ENCODE measurements at regions not wholly inside any gene's neighbourhood (a gene's known extent, or its start where the extent isn't known, plus 50 kb on each side); places are given as distances from the start of the nearest gene placed in this dataset.

DNA sequence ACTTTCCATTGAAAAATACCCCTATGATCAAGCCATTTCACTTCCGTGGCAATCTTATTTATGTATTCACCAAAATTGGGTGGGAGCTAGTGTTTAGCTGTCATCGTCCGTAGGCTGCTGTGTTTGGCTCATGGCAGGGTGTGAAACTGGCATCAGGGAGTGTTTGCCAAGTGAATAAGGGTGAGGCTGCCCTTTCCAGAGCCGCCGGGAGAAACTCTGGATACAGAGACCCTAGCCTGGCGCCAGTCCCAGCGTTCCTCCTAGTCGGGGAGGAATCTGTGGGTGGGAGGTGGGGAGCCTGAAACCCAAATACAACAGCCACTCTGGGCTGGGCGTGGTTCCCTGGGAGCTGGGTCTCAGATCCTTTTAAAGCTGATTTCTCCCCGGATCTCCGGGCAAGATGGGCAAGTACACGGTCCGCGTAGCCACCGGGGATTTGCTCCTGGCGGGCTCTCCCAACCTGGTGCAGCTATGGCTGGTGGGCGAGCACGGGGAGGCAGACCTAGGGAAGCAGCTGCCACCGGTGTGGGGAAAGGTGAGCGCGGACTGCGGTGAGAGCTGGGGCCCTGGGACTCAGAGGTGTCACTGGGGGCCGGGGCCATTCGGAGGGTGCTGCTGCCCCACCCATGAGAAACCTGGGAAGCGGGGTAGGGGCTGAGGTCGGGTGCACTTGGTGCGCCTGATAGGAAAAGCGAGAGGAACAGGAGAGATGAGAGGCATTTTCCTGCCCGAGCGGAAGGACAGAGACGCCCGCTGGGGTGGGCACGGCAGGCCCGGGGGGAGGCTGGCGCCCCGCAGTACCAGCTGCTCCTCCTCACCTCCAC lies 62.1 kb upstream of the TEKT1 start:
- Histone ChIP-seq H3K27me3 (ENCODE audit: control insufficient read depth, insufficient read depth, low read length) (no peaks in the 10 kb centered on the region), H3K4me3 (ENCODE audit: low read depth, low read length) (peak overlapping the region; percentile 32), H3K9ac (ENCODE audit: low read depth, low read length) (no peak overlapping the region)

DNA sequence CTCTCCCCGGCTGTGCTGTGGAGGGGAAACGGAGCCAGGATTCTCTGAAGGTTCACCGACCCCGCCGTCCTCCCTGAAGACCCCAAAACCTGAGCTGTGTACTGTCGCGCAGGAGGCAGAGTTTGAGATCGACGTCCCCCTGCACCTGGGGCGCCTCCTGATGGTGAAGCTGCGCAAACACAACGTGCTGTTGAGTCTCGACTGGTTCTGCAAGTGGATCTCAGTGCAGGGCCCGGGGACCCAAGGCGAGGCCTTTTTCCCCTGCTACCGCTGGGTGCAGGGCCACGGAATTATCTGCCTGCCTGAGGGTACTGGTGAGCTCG lies 62.6 kb upstream of the TEKT1 start:
- Histone ChIP-seq H3K9ac (ENCODE audit: low read depth, low read length) (no peak overlapping the region), H3K27me3 (ENCODE audit: control insufficient read depth, insufficient read depth, low read length) (no peaks in the 10 kb centered on the region), H3K36me3 (ENCODE audit: control insufficient read depth, insufficient read depth, low read length) (peaks cover 18% of the 10 kb centered on the region), H3K9me3 (ENCODE audit: control insufficient read depth, insufficient read depth, low read length) (no peaks in the 10 kb centered on the region), H3K4me1 (ENCODE audit: control insufficient read depth, insufficient read depth, low read length) (no peaks in the 10 kb centered on the region), H3K4me3 (ENCODE audit: low read depth, low read length) (peak overlapping the region; percentile 32)

More for the DNA sequence above, 62.1 kb upstream of the TEKT1 start:
- Histone ChIP-seq H3K4me1 (ENCODE audit: control insufficient read depth, insufficient read depth, low read length) (no peaks in the 10 kb centered on the region), H3K9me3 (ENCODE audit: control insufficient read depth, insufficient read depth, low read length) (no peaks in the 10 kb centered on the region), H3K36me3 (ENCODE audit: control insufficient read depth, insufficient read depth, low read length) (peaks cover 13% of the 10 kb centered on the region)

DNA sequence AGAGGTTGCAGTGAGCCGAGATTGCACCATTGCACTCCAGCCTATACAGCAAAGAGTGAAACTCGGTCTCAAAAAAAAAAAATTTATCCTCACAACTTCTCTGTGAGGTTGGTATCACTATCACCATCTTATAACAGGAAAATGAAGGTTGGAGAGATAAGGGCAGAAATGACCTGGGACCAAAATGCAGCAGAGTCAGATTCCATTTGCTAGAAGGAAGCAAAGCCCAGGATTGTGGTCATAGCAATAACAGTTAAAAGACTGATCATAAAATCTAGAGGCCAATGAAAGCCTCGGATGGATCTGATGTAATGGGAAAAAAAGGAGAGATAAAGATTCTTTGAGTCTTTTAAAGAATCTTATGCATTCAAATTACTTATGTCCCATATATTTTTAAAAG lies 69.6 kb upstream of the TEKT1 start:
- Histone ChIP-seq H3K27me3 (ENCODE audit: control insufficient read depth, insufficient read depth, low read length) (no peaks in the 10 kb centered on the region), H3K4me1 (ENCODE audit: control insufficient read depth, insufficient read depth, low read length) (no peaks in the 10 kb centered on the region), H3K9me3 (ENCODE audit: control insufficient read depth, insufficient read depth, low read length) (no peaks in the 10 kb centered on the region), H3K36me3 (ENCODE audit: control insufficient read depth, insufficient read depth, low read length) (peaks cover 23% of the 10 kb centered on the region), H3K9ac (ENCODE audit: low read depth, low read length) (no peak overlapping the region), H3K4me3 (ENCODE audit: low read depth, low read length) (no peak overlapping the region)

DNA sequence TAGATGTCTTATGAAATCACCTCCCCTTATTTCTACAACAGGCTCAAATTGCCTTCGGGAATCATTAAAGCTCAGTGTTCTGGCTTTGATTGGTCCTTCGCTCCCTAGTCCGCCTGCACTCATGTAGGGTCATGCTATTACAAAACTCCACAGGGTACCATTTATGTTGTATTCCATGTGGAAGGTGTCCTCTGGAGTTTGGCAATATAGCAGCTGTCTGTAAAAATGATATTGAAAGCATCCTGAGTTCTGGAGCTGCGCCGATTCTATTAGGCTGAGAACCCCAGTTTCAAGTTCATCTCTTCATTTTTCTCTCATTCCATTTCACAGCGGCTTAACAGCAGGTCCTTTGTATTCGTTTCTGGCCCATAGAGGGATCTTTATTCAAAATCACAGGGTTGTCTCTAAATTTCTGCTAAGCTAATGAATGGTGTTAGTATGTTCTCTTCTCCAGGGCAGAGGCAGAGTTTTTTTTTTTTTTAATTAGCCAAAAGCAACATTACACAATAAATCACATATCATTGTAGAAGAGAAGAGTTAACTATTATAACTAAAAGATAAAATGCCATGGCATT lies 71.9 kb upstream of the TEKT1 start:
- Histone ChIP-seq H3K27me3 (ENCODE audit: control insufficient read depth, insufficient read depth, low read length) (no peaks in the 10 kb centered on the region), H3K9me3 (ENCODE audit: control insufficient read depth, insufficient read depth, low read length) (no peaks in the 10 kb centered on the region), H3K36me3 (ENCODE audit: control insufficient read depth, insufficient read depth, low read length) (peaks cover 14% of the 10 kb centered on the region), H3K4me1 (ENCODE audit: control insufficient read depth, insufficient read depth, low read length) (no peaks in the 10 kb centered on the region), H3K4me3 (ENCODE audit: low read depth, low read length) (no peak overlapping the region), H3K9ac (ENCODE audit: low read depth, low read length) (no peak overlapping the region)

DNA sequence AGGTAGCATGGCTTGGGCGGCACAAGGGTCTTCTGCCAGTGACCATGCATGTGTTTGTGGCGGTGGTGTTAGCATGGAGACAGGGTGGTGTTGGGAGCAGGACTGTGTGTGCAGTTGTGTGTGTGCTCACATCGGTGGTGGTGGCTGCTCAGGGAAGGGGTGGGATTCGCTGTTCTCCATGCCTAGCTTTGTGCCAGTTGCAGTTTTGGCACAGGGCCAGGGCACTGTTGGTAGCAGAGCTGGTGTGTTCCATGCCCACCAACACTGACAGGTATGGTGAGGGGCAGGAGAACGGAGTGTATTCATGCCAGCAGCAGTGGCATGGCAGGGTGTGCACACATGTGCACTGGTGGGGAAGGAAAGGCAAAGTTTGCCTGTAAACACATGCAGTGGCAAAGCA lies 77.3 kb upstream of the TEKT1 start:
- no peaks in the 10 kb centered on the region for H3K36me3 ChIP-seq (ENCODE audit: control insufficient read depth, insufficient read depth, low read length)
- H3K9me3 ChIP-seq (ENCODE audit: control insufficient read depth, insufficient read depth, low read length), result peaks cover 11% of the 10 kb centered on the region
- H3K4me3 ChIP-seq (ENCODE audit: low read depth, low read length), result no peak overlapping the region
- H3K27me3 ChIP-seq (ENCODE audit: control insufficient read depth, insufficient read depth, low read length), result no peaks in the 10 kb centered on the region
- H3K4me1 ChIP-seq (ENCODE audit: control insufficient read depth, insufficient read depth, low read length), result no peaks in the 10 kb centered on the region
- H3K9ac ChIP-seq (ENCODE audit: low read depth, low read length), result no peak overlapping the region

DNA sequence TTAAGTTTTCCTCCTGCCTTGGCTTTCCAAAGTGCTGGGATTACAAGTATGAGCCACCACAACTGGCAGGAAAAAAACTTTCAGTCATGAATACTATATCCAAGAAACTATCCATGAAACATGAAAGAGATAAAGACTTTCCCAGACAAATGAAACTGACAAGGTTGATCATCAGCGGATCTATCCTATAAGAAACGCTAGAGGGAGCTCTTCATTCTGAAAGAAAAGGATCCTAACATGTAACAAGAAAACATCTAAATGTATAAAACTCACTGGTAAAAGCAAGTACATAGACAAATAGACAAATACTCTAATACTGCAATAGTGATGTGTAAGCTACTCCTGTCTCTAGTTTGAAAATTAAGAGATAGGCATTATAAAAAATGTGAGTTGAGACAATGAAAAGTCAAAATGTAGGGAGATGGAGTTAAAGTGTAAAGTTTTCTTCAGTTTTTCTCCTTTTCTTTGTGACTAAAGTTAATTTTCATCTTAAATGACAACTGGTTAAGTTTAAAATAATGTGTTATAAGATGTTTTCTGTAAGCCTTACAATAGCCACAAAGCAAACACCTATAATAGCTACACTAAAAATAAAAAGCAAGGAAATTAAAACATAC lies 79.6 kb upstream of the TEKT1 start:
- Histone ChIP-seq H3K27me3 (ENCODE audit: control insufficient read depth, insufficient read depth, low read length) (no peaks in the 10 kb centered on the region), H3K4me1 (ENCODE audit: control insufficient read depth, insufficient read depth, low read length) (no peaks in the 10 kb centered on the region), H3K4me3 (ENCODE audit: low read depth, low read length) (no peak overlapping the region), H3K36me3 (ENCODE audit: control insufficient read depth, insufficient read depth, low read length) (no peaks in the 10 kb centered on the region), H3K9me3 (ENCODE audit: control insufficient read depth, insufficient read depth, low read length) (peaks cover 24% of the 10 kb centered on the region), H3K9ac (ENCODE audit: low read depth, low read length) (no peak overlapping the region)

DNA sequence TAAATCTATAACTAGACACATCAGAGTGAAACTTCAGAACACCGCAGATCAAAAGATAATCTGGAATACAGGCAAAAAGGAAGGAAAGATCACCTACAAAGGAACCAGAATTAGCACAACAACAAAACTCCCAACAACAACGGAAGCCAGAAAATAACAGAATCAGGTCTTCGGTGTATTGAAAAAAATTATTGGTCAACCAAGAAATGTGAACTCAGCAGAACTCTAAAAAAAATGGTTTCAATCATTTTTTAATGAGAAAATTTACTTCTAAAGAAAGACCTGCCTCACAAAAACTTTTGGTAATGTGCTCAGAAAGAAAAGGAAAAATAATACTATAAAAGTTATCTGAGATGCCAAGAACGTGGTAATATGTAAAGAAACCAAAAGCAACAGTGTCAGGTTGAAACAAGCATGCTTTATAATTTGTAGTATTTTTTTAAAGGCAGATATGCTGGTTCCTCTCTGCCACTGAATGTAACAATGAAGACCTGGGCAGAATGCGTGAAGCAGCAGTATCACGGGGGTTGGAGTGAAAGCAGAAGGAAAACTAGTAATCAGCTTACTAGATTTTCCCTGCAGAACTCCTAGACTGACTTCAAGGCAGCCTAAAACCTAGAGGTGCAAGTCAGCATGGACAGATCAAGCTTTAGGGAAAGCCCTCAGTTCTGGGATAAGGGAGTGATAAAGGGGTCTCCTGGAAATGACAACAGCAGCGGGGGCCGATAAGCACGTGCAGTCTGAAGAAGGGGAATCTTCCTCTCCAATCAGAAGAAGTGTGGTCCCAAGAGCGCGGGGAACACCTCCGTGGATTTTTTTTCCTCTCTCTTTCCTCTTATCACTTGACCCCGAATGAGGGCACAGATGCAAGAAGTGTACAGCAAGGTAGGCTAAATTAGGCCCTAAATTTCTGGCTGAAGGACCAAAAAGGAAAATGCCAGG lies 80.9 kb upstream of the TEKT1 start:
- H3K27me3 ChIP-seq (ENCODE audit: control insufficient read depth, insufficient read depth, low read length), result no peaks in the 10 kb centered on the region
- no peak overlapping the region for H3K4me3 ChIP-seq (ENCODE audit: low read depth, low read length)
- H3K9me3 ChIP-seq (ENCODE audit: control insufficient read depth, insufficient read depth, low read length), result peaks cover 24% of the 10 kb centered on the region
- H3K36me3 ChIP-seq (ENCODE audit: control insufficient read depth, insufficient read depth, low read length), result no peaks in the 10 kb centered on the region
- no peak overlapping the region for H3K9ac ChIP-seq (ENCODE audit: low read depth, low read length)
- H3K4me1 ChIP-seq (ENCODE audit: control insufficient read depth, insufficient read depth, low read length), result no peaks in the 10 kb centered on the region

DNA sequence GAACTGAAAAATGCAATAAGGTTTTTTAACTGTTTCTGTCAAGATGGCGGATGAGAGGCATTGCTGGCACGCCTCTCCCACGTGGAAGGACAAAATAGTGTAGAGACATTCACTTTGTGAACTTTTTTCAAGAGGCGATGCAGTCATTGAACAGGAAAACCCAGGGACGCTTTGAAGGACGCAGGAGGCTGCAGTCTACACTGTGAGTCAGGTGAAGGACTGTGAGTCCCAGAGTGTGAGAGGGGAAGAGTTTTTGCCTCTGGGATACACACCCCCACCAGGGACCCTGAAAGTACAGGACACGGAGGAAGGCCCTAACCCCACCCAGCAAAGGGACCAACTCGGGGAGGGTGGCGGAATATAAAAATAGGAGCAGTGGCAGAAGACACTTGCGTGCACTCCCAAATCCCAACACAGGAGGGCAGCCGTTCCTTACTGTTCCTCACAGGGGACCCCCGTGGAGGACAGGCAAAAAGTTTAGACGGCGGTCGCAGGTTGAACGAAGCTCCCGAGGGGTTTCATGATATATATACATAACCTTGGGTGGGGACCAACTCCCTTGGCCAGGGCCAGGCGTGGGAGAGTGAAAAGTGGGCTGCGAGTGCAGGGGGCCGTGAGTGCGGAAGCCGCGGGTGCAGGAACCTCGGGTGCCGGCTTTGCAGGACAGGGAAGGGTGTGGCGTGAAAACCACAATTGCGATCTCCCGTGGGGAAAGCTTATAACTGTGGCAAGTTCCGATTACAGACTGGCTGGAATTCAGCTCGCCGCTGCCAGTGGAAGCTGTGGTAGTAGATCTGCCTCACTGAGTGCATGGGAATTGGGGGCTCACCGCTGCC lies 82.0 kb upstream of the ALOX12 start:
- Histone ChIP-seq H3K4me3 (ENCODE audit: low read depth, low read length) (no peak overlapping the region), H3K9me3 (ENCODE audit: control insufficient read depth, insufficient read depth, low read length) (peaks cover 24% of the 10 kb centered on the region), H3K9ac (ENCODE audit: low read depth, low read length) (no peak overlapping the region), H3K27me3 (ENCODE audit: control insufficient read depth, insufficient read depth, low read length) (no peaks in the 10 kb centered on the region), H3K4me1 (ENCODE audit: control insufficient read depth, insufficient read depth, low read length) (no peaks in the 10 kb centered on the region), H3K36me3 (ENCODE audit: control insufficient read depth, insufficient read depth, low read length) (no peaks in the 10 kb centered on the region)

DNA sequence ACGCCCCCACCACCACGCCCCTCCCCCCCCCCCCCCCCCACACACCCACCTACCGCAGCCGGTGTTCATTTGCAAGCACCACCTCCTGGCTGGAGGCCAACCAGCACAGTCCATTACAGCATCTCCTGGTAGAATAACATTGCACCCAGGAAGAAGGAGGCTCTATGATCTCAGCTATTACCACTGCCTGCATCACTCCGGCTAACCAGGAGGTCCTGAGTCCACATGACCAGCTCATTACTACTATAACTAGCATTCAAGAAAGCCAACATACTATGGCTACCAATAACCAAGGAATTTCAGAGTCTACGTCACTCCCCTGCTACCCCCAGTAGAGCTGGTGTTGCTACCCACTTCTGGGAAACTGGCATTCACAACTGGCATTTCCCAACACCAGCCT lies 81.1 kb upstream of the ALOX12 start:
- H3K4me1 ChIP-seq (ENCODE audit: control insufficient read depth, insufficient read depth, low read length), result no peaks in the 10 kb centered on the region

DNA sequence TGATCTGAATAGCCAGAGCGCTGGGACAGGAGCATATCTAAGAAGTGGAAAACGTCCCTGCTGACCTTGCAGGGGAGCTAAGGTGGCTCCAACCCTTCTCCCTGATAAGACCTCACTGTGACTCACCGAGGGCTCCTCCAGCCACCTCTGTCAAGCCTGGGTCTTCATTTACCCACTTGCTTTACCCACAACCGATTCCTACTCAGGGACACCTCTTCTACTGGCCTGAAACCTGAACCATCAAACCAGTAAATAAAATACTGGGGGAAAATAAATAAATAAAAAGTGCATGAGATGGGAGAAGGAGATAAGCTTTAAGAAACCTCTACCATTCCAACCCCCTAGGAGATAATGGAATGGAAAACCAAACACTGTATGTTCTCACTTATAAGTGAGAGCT lies 80.2 kb upstream of the ALOX12 start:
- no peaks in the 10 kb centered on the region for H3K27me3 ChIP-seq (ENCODE audit: control insufficient read depth, insufficient read depth, low read length)
- H3K4me3 ChIP-seq (ENCODE audit: low read depth, low read length), result no peak overlapping the region
- H3K9ac ChIP-seq (ENCODE audit: low read depth, low read length), result no peak overlapping the region
- H3K36me3 ChIP-seq (ENCODE audit: control insufficient read depth, insufficient read depth, low read length), result no peaks in the 10 kb centered on the region
- no peaks in the 10 kb centered on the region for H3K4me1 ChIP-seq (ENCODE audit: control insufficient read depth, insufficient read depth, low read length)
- H3K9me3 ChIP-seq (ENCODE audit: control insufficient read depth, insufficient read depth, low read length), result peaks cover 24% of the 10 kb centered on the region

More for the DNA sequence above, 81.1 kb upstream of the ALOX12 start:
- no peak overlapping the region for H3K4me3 ChIP-seq (ENCODE audit: low read depth, low read length)
- peaks cover 24% of the 10 kb centered on the region for H3K9me3 ChIP-seq (ENCODE audit: control insufficient read depth, insufficient read depth, low read length)
- H3K36me3 ChIP-seq (ENCODE audit: control insufficient read depth, insufficient read depth, low read length), result no peaks in the 10 kb centered on the region
- H3K27me3 ChIP-seq (ENCODE audit: control insufficient read depth, insufficient read depth, low read length), result no peaks in the 10 kb centered on the region
- no peak overlapping the region for H3K9ac ChIP-seq (ENCODE audit: low read depth, low read length)

DNA sequence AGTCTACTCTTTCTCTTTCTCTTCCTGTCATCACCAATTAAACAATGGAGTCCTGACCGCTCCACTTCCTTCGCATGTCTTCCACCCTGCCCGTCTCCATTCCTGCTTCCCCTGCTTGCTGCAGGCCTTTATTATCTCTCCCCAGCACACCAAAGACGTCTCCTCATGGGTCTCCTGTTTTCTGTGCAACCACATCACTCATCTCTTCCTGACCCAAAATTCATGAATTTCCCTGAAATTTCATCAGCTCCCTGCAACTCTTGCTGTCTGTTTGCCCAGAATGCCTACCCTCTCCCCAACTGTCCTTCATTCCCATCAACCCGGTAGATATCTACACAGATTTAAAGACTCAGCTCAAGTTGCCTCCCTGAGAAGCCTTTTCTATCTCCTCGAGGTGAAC lies 76.7 kb upstream of the ALOX12 start:
- Histone ChIP-seq H3K4me3 (ENCODE audit: low read depth, low read length) (no peak overlapping the region), H3K9me3 (ENCODE audit: control insufficient read depth, insufficient read depth, low read length) (peaks cover 10% of the 10 kb centered on the region), H3K36me3 (ENCODE audit: control insufficient read depth, insufficient read depth, low read length) (no peaks in the 10 kb centered on the region), H3K9ac (ENCODE audit: low read depth, low read length) (no peak overlapping the region), H3K27me3 (ENCODE audit: control insufficient read depth, insufficient read depth, low read length) (no peaks in the 10 kb centered on the region), H3K4me1 (ENCODE audit: control insufficient read depth, insufficient read depth, low read length) (no peaks in the 10 kb centered on the region)

Data from iPS-15b (cell line).